Cardiac fibroblast (primary cell): ENCODE measurements at regions not wholly inside any gene's neighbourhood (a gene's known extent, or its start where the extent isn't known, plus 50 kb on each side); places are given as distances from the start of the nearest gene placed in this dataset.
"Not testable (repeated sequence)": the region's sequence is repeated elsewhere in the genome, so short reads cannot be mapped to it uniquely, and the experiment has no call there.

Source experiments
- DNase-seq, 2 donors: peaks; one replicate each; pipeline versions ENCODE4 v3.0.0 to v3.0.0-alpha.2; 2010; ENCODE audit warnings: low read depth in 2 of 2
- H3K4me3 ChIP-seq, 2 donors: replicated peaks in 1 of 2; 1 replicate in 1 of 2; 2 replicates in 1 of 2; pipeline ENCODE4 v1.5.1; 2011; ENCODE audit warnings: low read depth in 2 of 2, low read length in 2 of 2, mild to moderate bottlenecking in 2 of 2, moderate library complexity in 1 of 2
- TF ChIP-seq, protein P1 (sequence below): IDR thresholded peaks from one replicate; pipeline ENCODE4 v1.5.1; 2011; ENCODE audit warnings: low read depth, mild to moderate bottlenecking, low read length, inconsistent platforms

DNA sequence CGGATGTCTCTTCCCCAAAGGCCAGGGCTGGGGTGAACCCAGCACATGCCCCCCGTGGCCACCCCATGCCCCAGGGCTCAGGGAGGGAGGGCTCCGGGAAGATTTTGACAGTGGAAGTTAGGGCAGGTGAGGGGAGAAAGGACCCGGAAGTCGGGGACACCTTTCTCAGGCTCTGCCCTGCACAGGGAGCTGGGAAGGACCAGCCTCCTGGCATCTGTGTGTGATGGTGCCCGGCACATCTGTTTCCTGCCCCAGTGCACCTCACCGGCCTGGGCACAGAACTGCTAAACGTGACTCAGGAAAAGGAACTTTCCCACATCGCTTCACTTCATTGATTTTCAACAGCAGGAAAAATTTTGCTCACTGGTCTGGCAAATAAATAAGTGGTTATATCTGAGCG lies 141.1 kb upstream of the AFDN start:
- H3K4me3 ChIP-seq = no peak overlapping the region
- TF ChIP-seq, protein P1, sequence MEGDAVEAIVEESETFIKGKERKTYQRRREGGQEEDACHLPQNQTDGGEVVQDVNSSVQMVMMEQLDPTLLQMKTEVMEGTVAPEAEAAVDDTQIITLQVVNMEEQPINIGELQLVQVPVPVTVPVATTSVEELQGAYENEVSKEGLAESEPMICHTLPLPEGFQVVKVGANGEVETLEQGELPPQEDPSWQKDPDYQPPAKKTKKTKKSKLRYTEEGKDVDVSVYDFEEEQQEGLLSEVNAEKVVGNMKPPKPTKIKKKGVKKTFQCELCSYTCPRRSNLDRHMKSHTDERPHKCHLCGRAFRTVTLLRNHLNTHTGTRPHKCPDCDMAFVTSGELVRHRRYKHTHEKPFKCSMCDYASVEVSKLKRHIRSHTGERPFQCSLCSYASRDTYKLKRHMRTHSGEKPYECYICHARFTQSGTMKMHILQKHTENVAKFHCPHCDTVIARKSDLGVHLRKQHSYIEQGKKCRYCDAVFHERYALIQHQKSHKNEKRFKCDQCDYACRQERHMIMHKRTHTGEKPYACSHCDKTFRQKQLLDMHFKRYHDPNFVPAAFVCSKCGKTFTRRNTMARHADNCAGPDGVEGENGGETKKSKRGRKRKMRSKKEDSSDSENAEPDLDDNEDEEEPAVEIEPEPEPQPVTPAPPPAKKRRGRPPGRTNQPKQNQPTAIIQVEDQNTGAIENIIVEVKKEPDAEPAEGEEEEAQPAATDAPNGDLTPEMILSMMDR = no peak
- no peak for DNase-seq

DNA sequence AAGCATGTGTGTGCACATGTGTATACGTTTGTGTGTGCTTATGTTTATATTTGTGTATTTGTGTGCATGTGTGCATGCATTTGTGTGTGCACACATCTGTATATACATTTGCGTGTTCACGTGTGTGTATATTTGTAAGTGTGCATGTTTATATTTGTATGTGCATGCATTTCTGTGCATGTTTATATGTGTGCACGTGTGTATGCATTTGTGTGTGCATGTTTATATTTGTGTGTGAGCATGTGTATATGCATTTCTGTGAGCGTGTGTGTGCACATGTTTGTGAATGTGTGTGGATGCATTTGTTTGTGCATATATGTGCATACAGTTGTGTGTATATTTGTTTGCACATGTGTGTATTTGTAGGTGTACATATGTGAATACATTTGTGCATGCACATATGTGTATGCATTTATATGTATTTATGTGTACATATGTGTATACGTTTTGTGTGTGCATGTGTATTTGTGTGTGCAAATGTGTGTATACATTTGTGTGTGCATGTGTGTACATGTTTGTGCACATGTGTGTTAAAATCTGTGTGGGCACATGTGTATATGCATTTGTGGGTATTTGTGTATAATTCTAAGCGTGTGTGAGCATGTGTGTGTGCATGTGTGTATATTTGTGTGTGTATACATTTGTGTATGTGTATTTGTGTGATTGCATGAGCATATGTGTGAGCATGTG lies 140.4 kb upstream of the AFDN start:
- TF ChIP-seq, protein P1 = no peak
- DNase-seq = no peak
- no peak overlapping the region for H3K4me3 ChIP-seq

DNA sequence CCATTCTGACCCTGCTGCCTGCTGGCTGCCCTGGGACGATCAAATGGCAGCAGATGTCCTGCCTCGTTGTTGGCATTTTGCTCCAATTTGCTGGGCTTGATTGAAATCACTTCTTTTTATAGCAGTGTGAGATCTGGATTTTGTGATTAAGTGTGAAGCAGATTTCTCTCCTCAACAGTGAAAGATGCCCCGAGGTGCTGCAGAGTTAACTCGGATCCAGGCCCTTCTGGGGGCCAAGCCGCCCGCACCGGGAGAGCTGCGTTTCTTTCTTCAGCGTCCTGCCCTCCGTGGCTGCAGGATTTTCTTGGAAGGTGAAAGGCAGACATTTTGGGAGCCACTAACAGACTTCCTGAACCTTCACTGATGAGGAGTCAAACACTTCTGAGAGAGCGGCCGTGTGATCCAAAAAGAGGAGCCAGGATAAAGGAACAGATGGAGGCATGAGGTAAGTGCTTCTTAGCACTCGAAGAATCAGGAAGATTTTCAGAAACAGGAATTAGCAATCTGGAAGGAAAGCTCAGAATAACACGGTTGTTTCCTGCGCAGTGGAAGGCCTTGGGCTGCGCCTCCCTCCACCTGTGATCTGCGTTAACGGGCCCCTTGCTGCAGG lies 139.5 kb upstream of the AFDN start:
- no peak overlapping the region for H3K4me3 ChIP-seq
- TF ChIP-seq, protein P1 = no peak
- no peak for DNase-seq

DNA sequence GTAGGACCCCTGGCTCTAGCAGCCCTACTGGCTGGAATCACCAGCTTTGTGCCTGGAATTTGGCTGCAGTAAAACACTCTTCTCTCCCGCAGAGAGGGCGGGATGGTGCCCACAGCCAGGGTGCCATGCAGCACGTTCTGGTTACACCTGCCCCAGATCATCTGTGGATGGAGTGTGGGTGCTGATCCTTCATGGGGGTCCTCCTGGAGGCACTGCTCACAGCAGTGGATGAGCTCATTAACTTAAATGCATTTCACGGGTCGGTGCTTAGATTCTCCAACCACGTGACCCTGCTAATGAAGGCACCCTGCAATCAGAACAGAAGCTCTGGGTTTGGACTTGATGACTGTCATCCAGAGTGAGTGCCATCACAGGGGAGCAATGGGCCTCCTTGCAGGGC lies 138.6 kb upstream of the AFDN start:
- TF ChIP-seq, protein P1 = no peak
- H3K4me3 ChIP-seq = no peak overlapping the region
- no peak for DNase-seq

DNA sequence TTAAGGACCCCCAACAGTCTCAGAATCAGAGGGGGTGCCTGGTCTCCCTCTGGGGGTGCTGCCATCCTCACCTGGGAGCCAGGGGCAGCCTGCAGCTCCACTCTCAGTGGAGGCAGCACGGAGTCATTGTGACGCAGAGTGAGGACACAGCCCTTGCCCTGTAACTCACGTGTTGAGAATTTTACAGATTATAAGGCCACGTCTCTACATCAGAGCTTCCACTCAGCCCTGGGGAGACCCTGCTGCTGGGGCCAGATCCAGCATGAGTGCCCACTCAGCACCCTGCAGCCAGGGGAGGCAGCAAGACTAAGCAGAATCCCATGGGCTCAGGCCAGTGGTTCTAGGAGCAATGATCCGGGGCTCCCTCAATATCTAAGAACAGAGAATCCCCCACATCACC lies 137.4 kb upstream of the AFDN start:
- no peak for DNase-seq
- TF ChIP-seq, protein P1 = no peak
- H3K4me3 ChIP-seq = no peak overlapping the region

DNA sequence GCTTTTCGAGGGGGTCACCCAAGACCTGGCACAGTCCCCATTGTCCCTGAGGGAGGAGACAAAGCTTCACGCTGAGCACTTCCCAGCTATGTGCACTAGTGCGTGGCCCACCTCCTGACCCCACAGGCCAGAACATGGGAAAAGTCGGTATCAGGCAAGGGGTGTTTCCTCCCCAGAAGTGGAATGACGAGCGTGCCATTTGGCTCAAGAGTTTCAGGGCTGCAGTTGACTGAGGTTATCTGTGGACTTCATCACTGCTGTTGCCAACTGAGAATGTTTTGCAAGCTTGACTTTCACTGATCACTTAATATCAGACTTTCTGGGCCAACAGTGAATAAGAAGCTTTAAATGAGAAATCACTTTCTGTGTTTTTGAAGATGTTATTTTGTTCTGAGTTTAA lies 137.0 kb upstream of the AFDN start:
- no peak overlapping the region for H3K4me3 ChIP-seq
- TF ChIP-seq, protein P1 = no peak
- peak in 1 of 2 donors; percentile 37 for DNase-seq

DNA sequence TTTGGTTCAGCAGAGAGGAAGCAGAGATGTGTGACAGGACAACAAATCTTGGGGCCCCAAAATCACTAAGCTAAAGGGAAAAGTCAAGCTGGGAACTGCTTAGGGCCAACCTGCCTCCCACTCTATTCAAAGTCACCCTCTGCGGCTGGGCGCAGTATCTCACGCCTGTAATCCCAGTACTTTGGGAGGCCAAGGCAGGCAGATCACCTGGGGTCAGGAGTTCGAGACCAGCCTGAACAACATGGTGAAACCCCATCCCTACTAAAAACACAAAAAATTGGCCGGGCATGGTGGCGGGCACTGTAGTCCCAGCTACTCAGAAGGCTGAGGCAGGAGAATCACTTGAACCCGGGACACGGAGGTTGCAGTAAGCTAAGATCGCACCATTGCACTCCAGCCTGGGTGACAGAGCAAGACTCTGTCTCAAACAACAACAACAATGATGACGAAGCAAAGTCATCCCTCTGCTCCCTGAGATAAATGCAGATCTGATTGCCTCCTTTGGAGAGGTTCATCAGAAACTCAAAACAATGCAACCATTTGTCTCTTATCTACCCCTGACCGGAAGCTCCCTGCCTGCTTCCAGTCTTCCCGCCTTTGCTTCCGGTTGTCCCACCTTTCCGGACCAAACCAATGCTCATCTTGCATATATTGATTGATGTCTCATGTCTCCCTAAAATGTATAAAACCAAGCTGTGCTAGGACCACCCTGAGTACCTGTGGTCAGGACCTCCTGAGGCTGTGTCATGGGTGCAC lies 136.4 kb upstream of the AFDN start:
- not testable (repeated sequence) for DNase-seq, H3K4me3 ChIP-seq
